Esophagus (tissue), 2 donors: ENCODE measurements at regions not wholly inside any gene's neighbourhood (a gene's known extent, or its start where the extent isn't known, plus 50 kb on each side); places are given as distances from the start of the nearest gene placed in this dataset.

ENCODE experiments used
- H3K27ac ChIP-seq, 2 donors: one replicate each; pipeline ENCODE4 v1.5.1; 2013; ENCODE audit warnings: low read depth in 2 of 2, mild to moderate bottlenecking in 2 of 2, inconsistent platforms in 1 of 2, low read length in 1 of 2, moderate library complexity in 1 of 2
- H3K27me3 ChIP-seq, 2 donors: one replicate each; pipeline ENCODE4 v1.6.1; 2013; ENCODE audit warnings: low read length in 2 of 2, control low read depth in 1 of 2, mild to moderate bottlenecking in 1 of 2; ENCODE audit not compliant: insufficient read depth in 2 of 2, control insufficient read depth in 1 of 2
- H3K36me3 ChIP-seq, 2 donors: one replicate each; pipeline ENCODE4 v1.6.1; 2013; ENCODE audit warnings: low read length in 1 of 2; ENCODE audit not compliant: control insufficient read depth in 2 of 2, insufficient read depth in 2 of 2
- H3K4me1 ChIP-seq, 2 donors: one replicate each; pipeline ENCODE4 v1.6.1; 2013; ENCODE audit warnings: low read length in 1 of 2; ENCODE audit not compliant: control insufficient read depth in 2 of 2, insufficient read depth in 2 of 2
- H3K4me3 ChIP-seq, 2 donors: one replicate each; pipeline ENCODE4 v1.5.1; 2013; ENCODE audit warnings: low read length in 2 of 2, mild to moderate bottlenecking in 2 of 2, low read depth in 1 of 2, moderate library complexity in 1 of 2
- H3K9me3 ChIP-seq, 2 donors: one replicate each; pipeline ENCODE4 v1.6.1; 2013; ENCODE audit warnings: mild to moderate bottlenecking in 2 of 2, low read depth in 1 of 2, low read length in 1 of 2, moderate library complexity in 1 of 2; ENCODE audit not compliant: control insufficient read depth in 2 of 2, insufficient read depth in 1 of 2
- WGBS, 2 donors: extraction: QIAGEN DNeasy Blood & Tissue Kit; methylation state at CpG; one replicate each; pipeline ENCODE4 v1.1.7; 2013; 5-methylcytosine and 5-hydroxymethylcytosine counted together
- donor health status: healthy with polysubstance abuse.
- donor health status: Bipolar disorder and iron deficiency.

DNA sequence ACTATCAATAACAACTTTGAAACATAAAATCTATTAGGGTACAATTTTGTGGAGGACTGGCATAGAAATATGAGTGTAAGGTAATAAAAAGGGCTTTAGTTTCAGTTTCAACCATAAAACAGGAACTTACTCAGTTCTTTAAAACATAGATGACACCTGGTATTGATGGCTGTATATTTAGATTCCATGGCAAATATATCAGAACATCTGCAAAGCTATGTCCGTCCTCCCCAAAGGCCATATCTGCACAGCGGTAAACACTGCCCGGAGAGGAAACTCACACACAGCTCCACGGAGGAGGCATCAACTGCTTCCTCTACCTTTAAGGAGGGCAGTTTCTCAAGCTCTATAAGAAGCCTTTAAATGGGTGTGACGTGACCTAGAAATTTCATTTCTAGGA, 993.3 kb downstream of the BRD1 start:
- Histone ChIP-seq H3K36me3 (no peaks in the 10 kb centered on the region), H3K27ac (no peak overlapping the region), H3K4me1 (no peaks in the 10 kb centered on the region), H3K4me3 (no peak overlapping the region), H3K9me3 (peaks cover 5 to 14% of the 10 kb centered on the region in 2 donors), H3K27me3 (no peaks in the 10 kb centered on the region)
- WGBS, 2 donors, result 58 to 59% methylated on average over 5 of the region's 5 CpGs

GRCh38 chr22:48832592-48832991, 995.1 kb downstream of the BRD1 start:
- WGBS, 2 donors, result 85 to 87% methylated on average over 4 of the region's 4 CpGs
- Histone ChIP-seq H3K4me3 (no peak overlapping the region), H3K27me3 (no peaks in the 10 kb centered on the region), H3K9me3 (peaks cover 5 to 13% of the 10 kb centered on the region in 2 donors), H3K36me3 (no peaks in the 10 kb centered on the region), H3K27ac (no peak overlapping the region), H3K4me1 (no peaks in the 10 kb centered on the region)

- H3K27ac ChIP-seq, result no peak overlapping the region
- H3K4me3 ChIP-seq, result no peak overlapping the region
- no peaks in the 10 kb centered on the region for H3K36me3 ChIP-seq
- H3K27me3 ChIP-seq, result no peaks in the 10 kb centered on the region
- no peaks in the 10 kb centered on the region for H3K4me1 ChIP-seq
- H3K9me3 ChIP-seq, result peaks cover 5% of the 10 kb centered on the region in 2 donors
- WGBS, 2 donors, result 83 to 87% methylated on average over 6 of the region's 6 CpGs
These were observed 997.8 kb downstream of the BRD1 start for GRCh38 chr22:48829908-48830307.

DNA sequence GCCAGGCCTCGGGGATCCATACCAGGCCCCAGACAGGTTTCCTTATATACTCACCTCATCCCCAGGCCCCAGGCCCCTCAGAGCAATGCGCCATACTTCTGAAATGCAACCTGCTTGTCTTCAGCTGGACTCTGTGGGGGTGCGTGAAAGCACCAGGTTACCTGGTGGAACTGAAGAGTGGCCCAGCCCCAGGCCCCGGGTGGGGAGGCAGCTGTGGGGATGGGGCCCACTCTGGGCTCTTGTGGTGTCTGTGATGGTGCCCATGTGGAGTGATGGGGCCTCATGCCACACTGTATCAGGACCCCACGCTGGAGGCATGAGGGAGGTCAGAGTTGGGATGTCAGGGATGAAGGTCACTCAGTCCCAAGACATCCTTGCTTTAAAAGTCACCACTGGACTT, 999.0 kb downstream of the BRD1 start:
- H3K36me3 ChIP-seq, result no peaks in the 10 kb centered on the region
- H3K4me1 ChIP-seq, result no peaks in the 10 kb centered on the region
- 72 to 85% methylated on average over 5 of the region's 5 CpGs for WGBS, 2 donors
- H3K9me3 ChIP-seq, result peaks cover 5% of the 10 kb centered on the region in 2 donors
- H3K27ac ChIP-seq, result no peak overlapping the region
- H3K4me3 ChIP-seq, result no peak overlapping the region
- no peaks in the 10 kb centered on the region for H3K27me3 ChIP-seq

GRCh38 chr22:48827904-48828555, 999.6 kb downstream of the BRD1 start:
- no peaks in the 10 kb centered on the region for H3K27me3 ChIP-seq
- 35% methylated on average over 18 of the region's 18 CpGs for WGBS, 2 donors
- H3K36me3 ChIP-seq, result no peaks in the 10 kb centered on the region
- peaks cover 4 to 5% of the 10 kb centered on the region in 2 donors for H3K9me3 ChIP-seq
- no peaks in the 10 kb centered on the region for H3K4me1 ChIP-seq
- H3K27ac ChIP-seq, result no peak overlapping the region
- H3K4me3 ChIP-seq, result no peak overlapping the region

GRCh38 chr22:48827268-48827846, 1000.3 kb downstream of the BRD1 start:
- Histone ChIP-seq H3K36me3 (no peaks in the 10 kb centered on the region), H3K4me3 (no peak overlapping the region), H3K9me3 (peaks cover 0 to 5% of the 10 kb centered on the region in 2 donors), H3K27me3 (no peaks in the 10 kb centered on the region), H3K27ac (no peak overlapping the region), H3K4me1 (no peaks in the 10 kb centered on the region)
- WGBS, 2 donors, result 28 to 36% methylated on average over 18 of the region's 18 CpGs

- no peaks in the 10 kb centered on the region for H3K4me1 ChIP-seq
- no peaks in the 10 kb centered on the region for H3K36me3 ChIP-seq
- H3K9me3 ChIP-seq, result peaks cover 0 to 5% of the 10 kb centered on the region in 2 donors
- H3K4me3 ChIP-seq, result no peak overlapping the region
- 81 to 86% methylated on average over 9 of the region's 9 CpGs for WGBS, 2 donors
- H3K27me3 ChIP-seq, result no peaks in the 10 kb centered on the region
- no peak overlapping the region for H3K27ac ChIP-seq
These were observed 1001.1 kb downstream of the BRD1 start for GRCh38 chr22:48826546-48826945.

GRCh38 chr22:48825802-48826520, 1001.7 kb downstream of the BRD1 start:
- Histone ChIP-seq H3K27ac (no peak overlapping the region), H3K9me3 (peaks cover 0 to 5% of the 10 kb centered on the region in 2 donors), H3K4me1 (no peaks in the 10 kb centered on the region), H3K27me3 (no peaks in the 10 kb centered on the region), H3K36me3 (no peaks in the 10 kb centered on the region), H3K4me3 (no peak overlapping the region)
- 75 to 81% methylated on average over 25 of the region's 25 CpGs for WGBS, 2 donors

GRCh38 chr22:48824712-48825651, 1002.7 kb downstream of the BRD1 start:
- 50 to 57% methylated on average over 23 of the region's 23 CpGs for WGBS, 2 donors
- no peaks in the 10 kb centered on the region for H3K36me3 ChIP-seq
- H3K27ac ChIP-seq, result no peak overlapping the region
- H3K4me1 ChIP-seq, result no peaks in the 10 kb centered on the region
- H3K27me3 ChIP-seq, result no peaks in the 10 kb centered on the region
- no peak overlapping the region for H3K4me3 ChIP-seq
- peaks cover 0 to 5% of the 10 kb centered on the region in 2 donors for H3K9me3 ChIP-seq
